NT2/D1 (cell line): ENCODE measurements at regions not wholly inside any gene's neighbourhood (a gene's known extent, or its start where the extent isn't known, plus 50 kb on each side); places are given as distances from the start of the nearest gene placed in this dataset.

Source experiments
- YY1 ChIP-seq: IDR thresholded peaks from 2 replicates; pipeline ENCODE4 v1.6.1; 2011; ENCODE audit not compliant: insufficient read length, insufficient read depth
- ZNF274 ChIP-seq: IDR thresholded peaks from 2 replicates; pipeline ENCODE4 v1.6.1; 2011; ENCODE audit warnings: mild to moderate bottlenecking, low read depth, low read length

DNA sequence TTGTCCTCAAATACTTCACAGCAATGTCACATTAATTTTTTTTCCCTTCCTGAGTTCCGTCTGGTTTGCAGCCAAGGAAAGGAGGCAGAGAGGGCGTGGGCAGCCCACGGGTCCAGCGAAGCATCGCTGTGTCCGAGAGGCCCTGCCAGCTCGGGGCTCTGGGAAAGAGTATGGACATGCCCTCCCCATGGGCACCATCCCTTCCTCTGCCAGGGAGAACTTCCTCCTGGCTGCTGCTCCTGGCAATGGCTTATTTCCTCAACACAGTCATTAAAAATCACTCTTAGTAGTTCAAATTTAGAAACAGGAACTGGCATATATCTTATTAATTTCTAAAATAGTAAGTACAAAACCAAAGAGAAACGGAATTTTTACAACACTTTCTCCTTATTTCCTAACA is 115.4 kb downstream of the RIPK4 start:
- no peak for TF ChIP-seq YY1
- TF ChIP-seq ZNF274: no peak
